Right atrium auricular region (tissue), 2 donors: ENCODE measurements at regions not wholly inside any gene's neighbourhood (a gene's known extent, or its start where the extent isn't known, plus 50 kb on each side); places are given as distances from the start of the nearest gene placed in this dataset.
A peak's percentile ranks its signal among the peaks of the same experiment; 100 is the strongest.

Experiments
- DNase-seq: peaks from one replicate; pipeline ENCODE4 v3.0.0-alpha.2; 2019; ENCODE audit warnings: low spot score
- H3K27ac ChIP-seq, 2 donors: fragments of 200-600 bp; sonication (generic); 1 replicate in 1 of 2; 2 replicates in 1 of 2; pipeline ENCODE4 v1.5.1; 2016 to 2019
- H3K27me3 ChIP-seq, 2 donors: fragments of 200-600 bp; sonication (generic); one replicate each; pipeline versions ENCODE4 v1.5.1 to v1.6.0; 2017 to 2019
- H3K36me3 ChIP-seq: fragments of 200-600 bp; sonication (generic); one replicate; pipeline ENCODE4 v1.5.1; 2016
- H3K4me1 ChIP-seq, 2 donors: fragments of 200-600 bp; sonication (generic); one replicate each; pipeline versions ENCODE4 v1.5.1 to v1.6.0; 2017 to 2019
- H3K4me3 ChIP-seq, 2 donors: fragments of 200-600 bp; sonication (generic); 1 replicate in 1 of 2; 2 replicates in 1 of 2; pipeline ENCODE4 v1.5.1; 2017 to 2019; ENCODE audit warnings: mild to moderate bottlenecking in 1 of 2, moderate library complexity in 1 of 2
- H3K9me3 ChIP-seq, 2 donors: fragments of 200-600 bp; sonication (generic); one replicate each; pipeline ENCODE4 v1.5.1; 2019
- CTCF ChIP-seq, 2 donors: fragments of 200-600 bp; sonication (generic); IDR thresholded peaks; one replicate each; pipeline ENCODE4 v1.5.1; 2019; ENCODE audit warnings: antibody characterized with exemption in 2 of 2

- H3K9me3 ChIP-seq: no peaks in the 10 kb centered on the region
- H3K27ac ChIP-seq: no peak overlapping the region
- no peak overlapping the region for H3K4me3 ChIP-seq
- no peak for TF ChIP-seq CTCF (IDR thresholded peaks at IDR 0.05)
- H3K27me3 ChIP-seq: no peaks in the 10 kb centered on the region
- no peaks in the 10 kb centered on the region for H3K36me3 ChIP-seq
- H3K4me1 ChIP-seq: no peaks in the 10 kb centered on the region
- no peak for DNase-seq
Observed at GRCh38 chr6:99129835-99130234, 182.1 kb upstream of the FBXL4 start.

GRCh38 chr6:99121748-99122147 is 174.0 kb upstream of the FBXL4 start:
- no peaks in the 10 kb centered on the region for H3K27me3 ChIP-seq
- no peaks in the 10 kb centered on the region for H3K9me3 ChIP-seq
- no peaks in the 10 kb centered on the region for H3K36me3 ChIP-seq
- no peak for TF ChIP-seq CTCF (IDR thresholded peaks at IDR 0.05)
- no peak overlapping the region for H3K27ac ChIP-seq
- H3K4me1 ChIP-seq: no peaks in the 10 kb centered on the region
- no peak overlapping the region for H3K4me3 ChIP-seq
- DNase-seq: no peak

GRCh38 chr6:99120641-99121040 is 172.9 kb upstream of the FBXL4 start:
- H3K27me3 ChIP-seq: no peaks in the 10 kb centered on the region
- no peaks in the 10 kb centered on the region for H3K9me3 ChIP-seq
- H3K4me1 ChIP-seq: no peaks in the 10 kb centered on the region
- no peaks in the 10 kb centered on the region for H3K36me3 ChIP-seq
- H3K27ac ChIP-seq: no peak overlapping the region
- TF ChIP-seq CTCF (IDR thresholded peaks at IDR 0.05): no peak
- no peak for DNase-seq
- no peak overlapping the region for H3K4me3 ChIP-seq

- Histone ChIP-seq H3K9me3 (no peaks in the 10 kb centered on the region), H3K27ac (no peak overlapping the region), H3K27me3 (no peaks in the 10 kb centered on the region), H3K36me3 (no peaks in the 10 kb centered on the region), H3K4me1 (no peaks in the 10 kb centered on the region), H3K4me3 (no peak overlapping the region)
- TF ChIP-seq CTCF (IDR thresholded peaks at IDR 0.05): peak; percentile 25 to 74
- DNase-seq: no peak
Observed at GRCh38 chr6:99119109-99120031, 171.6 kb upstream of the FBXL4 start.

- H3K27ac ChIP-seq: no peak overlapping the region
- no peaks in the 10 kb centered on the region for H3K4me1 ChIP-seq
- TF ChIP-seq CTCF (IDR thresholded peaks at IDR 0.05): no peak
- H3K4me3 ChIP-seq: no peak overlapping the region
- no peaks in the 10 kb centered on the region for H3K9me3 ChIP-seq
- DNase-seq: no peak
- no peaks in the 10 kb centered on the region for H3K27me3 ChIP-seq
- H3K36me3 ChIP-seq: no peaks in the 10 kb centered on the region
Observed at GRCh38 chr6:99114769-99115406, 167.1 kb upstream of the FBXL4 start.
